NB4 (cell line): ENCODE measurements at regions not wholly inside any gene's neighbourhood (a gene's known extent, or its start where the extent isn't known, plus 50 kb on each side); places are given as distances from the start of the nearest gene placed in this dataset.

Experiments
- DNase-seq: peaks from one replicate; pipeline ENCODE4 v3.0.0; 2010; ENCODE audit warnings: low read depth
- H3K4me3 ChIP-seq: one replicate; pipeline ENCODE4 v1.5.1; 2011; ENCODE audit warnings: mild to moderate bottlenecking, low read depth, low read length, moderate library complexity
- MAX ChIP-seq: IDR thresholded peaks from 2 replicates; pipeline ENCODE4 v1.6.1; 2011; ENCODE audit warnings: low read depth, low read length
- MYC ChIP-seq: IDR thresholded peaks from 2 replicates; pipeline ENCODE4 v1.6.1; 2011; ENCODE audit warnings: low read depth, low read length
- POLR2A ChIP-seq: IDR thresholded peaks from 2 replicates; pipeline ENCODE4 v1.6.1; 2011; ENCODE audit warnings: mild to moderate bottlenecking; ENCODE audit not compliant: insufficient read length; ENCODE audit errors: extremely low read depth
- TF ChIP-seq, protein P1 (sequence below): IDR thresholded peaks from one replicate; pipeline ENCODE4 v1.5.1; 2012; ENCODE audit warnings: low read depth, low read length

DNA sequence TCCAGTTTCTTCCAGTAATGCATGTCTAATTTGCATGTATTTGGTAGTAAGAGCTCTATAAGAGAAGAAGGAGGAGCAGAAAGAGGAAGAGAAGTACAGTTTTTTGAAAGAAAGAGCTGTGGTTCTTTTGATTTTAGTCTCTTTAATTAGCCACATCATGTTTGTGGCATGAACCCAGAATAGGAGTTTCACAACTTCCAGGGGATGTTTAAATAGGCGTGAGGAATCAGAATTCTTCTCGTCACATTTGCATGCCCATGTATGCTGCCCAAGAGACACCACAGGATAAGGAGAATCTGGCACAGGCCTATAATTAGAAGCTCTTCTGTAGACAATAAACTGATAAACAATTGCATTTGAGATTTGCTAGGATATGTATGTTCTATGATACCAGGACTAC lies 78.7 kb downstream of the GAS1 start:
- TF ChIP-seq MAX (no peak), POLR2A (no peak), MYC (no peak)
- TF ChIP-seq, protein P1, sequence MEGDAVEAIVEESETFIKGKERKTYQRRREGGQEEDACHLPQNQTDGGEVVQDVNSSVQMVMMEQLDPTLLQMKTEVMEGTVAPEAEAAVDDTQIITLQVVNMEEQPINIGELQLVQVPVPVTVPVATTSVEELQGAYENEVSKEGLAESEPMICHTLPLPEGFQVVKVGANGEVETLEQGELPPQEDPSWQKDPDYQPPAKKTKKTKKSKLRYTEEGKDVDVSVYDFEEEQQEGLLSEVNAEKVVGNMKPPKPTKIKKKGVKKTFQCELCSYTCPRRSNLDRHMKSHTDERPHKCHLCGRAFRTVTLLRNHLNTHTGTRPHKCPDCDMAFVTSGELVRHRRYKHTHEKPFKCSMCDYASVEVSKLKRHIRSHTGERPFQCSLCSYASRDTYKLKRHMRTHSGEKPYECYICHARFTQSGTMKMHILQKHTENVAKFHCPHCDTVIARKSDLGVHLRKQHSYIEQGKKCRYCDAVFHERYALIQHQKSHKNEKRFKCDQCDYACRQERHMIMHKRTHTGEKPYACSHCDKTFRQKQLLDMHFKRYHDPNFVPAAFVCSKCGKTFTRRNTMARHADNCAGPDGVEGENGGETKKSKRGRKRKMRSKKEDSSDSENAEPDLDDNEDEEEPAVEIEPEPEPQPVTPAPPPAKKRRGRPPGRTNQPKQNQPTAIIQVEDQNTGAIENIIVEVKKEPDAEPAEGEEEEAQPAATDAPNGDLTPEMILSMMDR: no peak
- H3K4me3 ChIP-seq: no peak overlapping the region
- DNase-seq: peak; percentile 1

DNA sequence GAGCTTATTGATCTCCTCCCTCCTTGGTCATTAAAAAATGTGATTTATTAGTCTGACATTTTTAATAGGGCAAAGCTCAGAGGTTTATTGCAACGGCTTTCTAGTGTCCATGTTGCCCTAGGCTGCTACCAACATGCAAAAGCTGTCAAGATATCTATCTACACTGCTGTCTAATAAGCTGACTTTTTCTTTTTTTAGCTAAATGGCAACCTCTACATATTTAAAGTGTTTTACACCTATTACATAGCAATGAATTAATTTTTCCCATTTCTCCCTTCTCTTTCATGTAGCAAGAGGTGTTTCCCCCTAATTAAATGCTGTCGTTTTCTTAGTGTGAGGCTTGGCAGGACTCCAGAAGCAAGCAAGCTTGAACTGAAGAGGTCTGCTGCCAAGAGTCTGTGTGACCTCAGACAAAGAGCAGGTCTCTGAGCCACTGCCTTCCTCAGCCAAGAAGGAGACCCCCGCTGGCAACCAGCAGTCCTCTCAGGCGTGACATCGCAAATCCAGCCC lies 79.4 kb downstream of the GAS1 start:
- DNase-seq: no peak
- no peak overlapping the region for H3K4me3 ChIP-seq
- TF ChIP-seq, protein P1: no peak
- TF ChIP-seq MYC (no peak), MAX (no peak), POLR2A (no peak)

DNA sequence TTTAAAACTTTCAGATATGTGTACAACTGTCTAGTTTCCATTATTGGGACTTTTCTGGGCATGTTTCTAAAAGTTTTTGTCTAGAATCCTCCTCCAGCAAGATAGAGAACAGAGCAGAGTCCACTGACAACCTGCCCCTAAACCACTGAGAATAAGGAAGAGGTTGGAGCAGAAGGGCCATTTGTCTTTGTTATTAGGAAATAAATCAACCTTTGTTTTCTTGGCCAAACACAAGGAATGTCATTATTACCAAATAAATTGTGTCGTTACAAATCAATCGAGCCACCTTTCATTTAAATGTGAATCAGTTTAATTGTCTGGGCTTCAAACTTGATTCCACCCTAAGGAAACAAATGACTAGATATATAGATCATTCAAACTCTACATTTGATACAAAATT lies 81.4 kb downstream of the GAS1 start:
- no peak for DNase-seq

GRCh38 chr9:86860006-86860405 lies 87.3 kb downstream of the GAS1 start:
- TF ChIP-seq POLR2A (no peak), MAX (no peak), MYC (no peak)
- TF ChIP-seq, protein P1: no peak
- DNase-seq: no peak
- H3K4me3 ChIP-seq: no peak overlapping the region

More for the DNA sequence above, 81.4 kb downstream of the GAS1 start:
- TF ChIP-seq MYC: no peak
- TF ChIP-seq, protein P1: no peak
- no peak for TF ChIP-seq MAX
- TF ChIP-seq POLR2A: no peak
- no peak overlapping the region for H3K4me3 ChIP-seq

- no peak overlapping the region for H3K4me3 ChIP-seq
- no peak for TF ChIP-seq MAX
- TF ChIP-seq POLR2A: no peak
- TF ChIP-seq, protein P1: no peak
- no peak for TF ChIP-seq MYC
- DNase-seq: no peak
Measured at GRCh38 chr9:86859056-86859455, 88.2 kb downstream of the GAS1 start.

DNA sequence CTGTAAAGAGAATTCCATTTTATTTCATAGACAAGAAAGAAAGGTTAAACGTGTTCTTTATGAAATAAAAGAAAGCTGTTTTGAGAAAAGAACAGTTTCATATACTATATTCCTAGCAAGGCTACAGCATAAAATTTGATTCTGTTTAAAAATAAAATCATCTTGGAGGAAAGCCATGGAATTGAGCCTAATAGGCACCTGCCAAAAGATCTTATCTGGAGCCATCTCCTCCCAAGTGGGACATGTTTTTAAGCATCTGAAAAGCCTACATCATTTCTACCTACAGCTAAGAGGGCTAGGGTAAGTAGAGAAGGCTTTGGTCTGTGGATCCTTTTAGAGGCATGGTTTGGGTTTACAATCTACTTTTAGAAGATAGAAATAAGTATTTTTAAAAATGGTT lies 89.3 kb downstream of the GAS1 start:
- H3K4me3 ChIP-seq: no peak overlapping the region
- TF ChIP-seq MAX (no peak), POLR2A (no peak), MYC (no peak)
- TF ChIP-seq, protein P1: no peak
- no peak for DNase-seq
